Vagina (tissue), 2 donors: ENCODE measurements at regions not wholly inside any gene's neighbourhood (a gene's known extent, or its start where the extent isn't known, plus 50 kb on each side); places are given as distances from the start of the nearest gene placed in this dataset.

Experiments
- DNase-seq, 2 donors: peaks; one replicate each; pipeline ENCODE4 v3.0.0-alpha.2; 2017; ENCODE audit errors: extremely low spot score in 2 of 2
- H3K27ac ChIP-seq: fragments of 200-600 bp; sonication (generic); one replicate; pipeline ENCODE4 v1.5.1; 2019
- H3K27me3 ChIP-seq: fragments of 200-600 bp; sonication (generic); one replicate; pipeline ENCODE4 v1.5.1; 2019
- H3K36me3 ChIP-seq, 2 donors: fragments of 200-600 bp; sonication (generic); one replicate each; pipeline ENCODE4 v1.5.1; 2017 to 2019
- H3K4me1 ChIP-seq: fragments of 200-600 bp; sonication (generic); one replicate; pipeline ENCODE4 v1.5.1; 2019
- H3K4me3 ChIP-seq, 2 donors: fragments of 200-600 bp; sonication (generic); 1 replicate in 1 of 2; 2 replicates in 1 of 2; pipeline ENCODE4 v1.5.1; 2016 to 2019
- H3K9me3 ChIP-seq: fragments of 200-600 bp; sonication (generic); one replicate; pipeline ENCODE4 v1.5.1; 2019
- CTCF ChIP-seq, 3 experiments: fragments of 450-650 bp in 2 of 3; fragments of 200-600 bp in 1 of 3; sonication (generic) in 1 of 3; IDR thresholded peaks; one replicate each; pipeline ENCODE4 v1.5.1; 2017 to 2019; ENCODE audit warnings: antibody characterized with exemption in 3 of 3, mild to moderate bottlenecking in 2 of 3, moderate library complexity in 2 of 3
- POLR2A ChIP-seq, 2 donors: fragments of 450-650 bp; IDR thresholded peaks; one replicate each; pipeline ENCODE4 v1.6.1; 2017; ENCODE audit warnings: antibody characterized with exemption in 2 of 2, mild to moderate bottlenecking in 2 of 2, moderate library complexity in 2 of 2
- POLR2AphosphoS5 ChIP-seq, 2 donors: sonication (generic); formaldehyde crosslinking; IDR thresholded peaks; one replicate each; pipeline ENCODE4 v1.9.0; 2017; ENCODE audit warnings: antibody characterized with exemption in 2 of 2, mild to moderate bottlenecking in 2 of 2, low read depth in 1 of 2; ENCODE audit not compliant: insufficient read depth in 1 of 2
- intact Hi-C: fragments of 100-400 bp; cut with DNase I; formaldehyde crosslinking; loops from one replicate; pipeline ENCODE4 v1.15.1; 2023

GRCh38 chr13:66205807-66206206, 1024.3 kb downstream of the PCDH9 start:
- no peaks in the 10 kb centered on the region for H3K36me3 ChIP-seq
- H3K4me1 ChIP-seq = no peaks in the 10 kb centered on the region
- H3K4me3 ChIP-seq = no peak overlapping the region
- H3K9me3 ChIP-seq = no peaks in the 10 kb centered on the region
- H3K27me3 ChIP-seq = no peaks in the 10 kb centered on the region
- no peak overlapping the region for H3K27ac ChIP-seq
- TF ChIP-seq CTCF (IDR thresholded peaks at IDR 0.05) (no peak), POLR2A (IDR thresholded peaks at IDR 0.05) (no peak)
- DNase-seq = no peak
- intact Hi-C loops = no loop called here

GRCh38 chr13:66200555-66200954, 1029.6 kb downstream of the PCDH9 start:
- intact Hi-C loops = no loop called here
- no peaks in the 10 kb centered on the region for H3K27me3 ChIP-seq
- no peak overlapping the region for H3K27ac ChIP-seq
- TF ChIP-seq POLR2AphosphoS5 (IDR thresholded peaks at IDR 0.05; ENCODE audit: insufficient read depth in 1 of 2, low read depth in 1 of 2) (no peak), POLR2A (IDR thresholded peaks at IDR 0.05) (no peak), CTCF (IDR thresholded peaks at IDR 0.05) (no peak)
- H3K4me1 ChIP-seq = no peaks in the 10 kb centered on the region
- no peak for DNase-seq
- no peak overlapping the region for H3K4me3 ChIP-seq
- H3K9me3 ChIP-seq = no peaks in the 10 kb centered on the region
- no peaks in the 10 kb centered on the region for H3K36me3 ChIP-seq

- intact Hi-C loops = no loop called here
- H3K4me3 ChIP-seq = no peak overlapping the region
- H3K4me1 ChIP-seq = no peaks in the 10 kb centered on the region
- no peak overlapping the region for H3K27ac ChIP-seq
- no peak for DNase-seq
- no peaks in the 10 kb centered on the region for H3K9me3 ChIP-seq
- no peaks in the 10 kb centered on the region for H3K27me3 ChIP-seq
- TF ChIP-seq POLR2A (IDR thresholded peaks at IDR 0.05) (no peak), POLR2AphosphoS5 (IDR thresholded peaks at IDR 0.05; ENCODE audit: insufficient read depth in 1 of 2, low read depth in 1 of 2) (no peak), CTCF (IDR thresholded peaks at IDR 0.05) (no peak)
- H3K36me3 ChIP-seq = no peaks in the 10 kb centered on the region
These were observed 1034.9 kb downstream of the PCDH9 start for GRCh38 chr13:66195238-66195637.

GRCh38 chr13:66189986-66190385, 1040.2 kb downstream of the PCDH9 start:
- H3K27ac ChIP-seq = no peak overlapping the region
- no peaks in the 10 kb centered on the region for H3K4me1 ChIP-seq
- TF ChIP-seq CTCF (IDR thresholded peaks at IDR 0.05) (no peak), POLR2AphosphoS5 (IDR thresholded peaks at IDR 0.05; ENCODE audit: insufficient read depth in 1 of 2, low read depth in 1 of 2) (no peak), POLR2A (IDR thresholded peaks at IDR 0.05) (no peak)
- H3K9me3 ChIP-seq = no peaks in the 10 kb centered on the region
- no peak for DNase-seq
- H3K27me3 ChIP-seq = no peaks in the 10 kb centered on the region
- no peaks in the 10 kb centered on the region for H3K36me3 ChIP-seq
- no peak overlapping the region for H3K4me3 ChIP-seq
- intact Hi-C loops = no loop called here

GRCh38 chr13:66180836-66181235, 1049.3 kb downstream of the PCDH9 start:
- no peak for DNase-seq
- no peak overlapping the region for H3K27ac ChIP-seq
- intact Hi-C loops = no loop called here

More at GRCh38 chr13:66180836-66181235, 1049.3 kb downstream of the PCDH9 start:
- Histone ChIP-seq H3K36me3 (no peaks in the 10 kb centered on the region), H3K9me3 (no peaks in the 10 kb centered on the region), H3K4me1 (no peaks in the 10 kb centered on the region), H3K4me3 (no peak overlapping the region), H3K27me3 (no peaks in the 10 kb centered on the region)
- no peak for TF ChIP-seq CTCF (IDR thresholded peaks at IDR 0.05)
- no peak for TF ChIP-seq POLR2A (IDR thresholded peaks at IDR 0.05)
- TF ChIP-seq POLR2AphosphoS5 (IDR thresholded peaks at IDR 0.05; ENCODE audit: insufficient read depth in 1 of 2, low read depth in 1 of 2) = no peak
